H4 (cell line): ENCODE measurements at regions not wholly inside any gene's neighbourhood (a gene's known extent, or its start where the extent isn't known, plus 50 kb on each side); places are given as distances from the start of the nearest gene placed in this dataset.

Source experiments
- DNase-seq: peaks from one replicate; pipeline ENCODE4 v3.0.0-alpha.2; 2015; ENCODE audit warnings: low spot score

DNA sequence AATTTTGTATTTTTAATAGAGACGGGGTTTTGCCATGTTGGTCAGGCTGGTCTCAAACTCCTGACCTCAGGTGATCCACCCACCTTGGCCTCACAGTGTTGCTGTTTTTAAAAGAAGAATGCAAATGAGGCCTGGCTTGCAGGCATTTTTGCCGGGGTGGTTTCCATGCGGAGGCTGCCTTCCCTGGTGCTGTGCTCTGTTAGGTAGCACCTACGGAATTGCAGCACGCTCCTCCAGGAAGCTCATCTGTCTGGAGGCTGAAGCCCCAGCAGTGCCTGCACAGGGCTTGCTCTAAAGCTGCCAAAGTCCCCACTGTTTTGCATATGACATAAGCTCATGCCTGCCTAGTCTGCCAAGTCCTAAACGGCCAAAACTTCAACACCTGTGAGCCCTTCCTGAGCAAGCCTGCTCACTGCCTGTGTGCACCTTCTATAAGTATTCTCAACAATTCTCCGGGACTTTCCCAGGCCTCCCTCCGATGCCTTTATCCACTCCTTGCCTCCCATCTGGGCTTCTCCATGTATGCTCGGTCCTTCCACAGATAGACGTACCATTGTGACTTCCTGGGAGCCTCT lies 551.3 kb upstream of the RAB6C start:
- DNase-seq: no peak

DNA sequence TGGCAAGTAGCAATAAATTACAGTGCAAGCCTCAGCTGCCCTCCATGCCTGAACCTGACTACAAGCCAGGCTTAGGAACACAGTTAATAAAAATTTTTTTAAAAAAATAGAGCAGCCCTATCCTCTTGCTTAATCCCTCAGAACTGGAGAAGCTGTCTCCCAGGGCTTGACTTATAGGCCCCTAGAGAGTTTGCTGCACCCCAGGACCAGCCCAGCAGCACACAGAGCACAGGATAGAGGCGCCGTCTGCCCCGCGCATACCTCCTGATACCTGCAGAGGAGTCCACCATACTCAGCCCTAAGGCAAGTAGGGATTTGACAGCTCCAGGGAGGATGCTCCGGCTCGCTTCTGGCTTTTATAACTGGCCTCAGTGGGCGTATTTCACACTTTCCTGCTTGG lies 548.6 kb upstream of the RAB6C start:
- DNase-seq: no peak

DNA sequence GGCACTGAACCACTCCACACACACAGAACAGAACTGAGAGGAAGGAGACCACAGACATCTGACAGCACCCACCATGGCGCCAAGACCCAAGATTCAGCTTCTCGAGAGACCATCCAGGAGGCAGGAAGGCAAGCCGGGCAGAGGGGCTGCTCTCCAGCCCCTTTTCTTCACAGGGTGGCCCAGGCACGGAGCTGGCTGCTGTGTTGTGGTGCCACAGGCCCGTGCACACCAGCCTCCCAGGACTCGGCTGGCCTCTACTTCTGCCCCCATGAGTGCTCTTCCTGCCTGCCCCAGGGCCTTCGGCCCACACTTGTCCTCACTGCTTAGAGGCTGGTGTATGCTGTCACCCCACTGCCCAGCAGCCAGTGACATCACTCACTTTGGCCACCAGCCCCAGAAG lies 547.6 kb upstream of the RAB6C start:
- no peak for DNase-seq

DNA sequence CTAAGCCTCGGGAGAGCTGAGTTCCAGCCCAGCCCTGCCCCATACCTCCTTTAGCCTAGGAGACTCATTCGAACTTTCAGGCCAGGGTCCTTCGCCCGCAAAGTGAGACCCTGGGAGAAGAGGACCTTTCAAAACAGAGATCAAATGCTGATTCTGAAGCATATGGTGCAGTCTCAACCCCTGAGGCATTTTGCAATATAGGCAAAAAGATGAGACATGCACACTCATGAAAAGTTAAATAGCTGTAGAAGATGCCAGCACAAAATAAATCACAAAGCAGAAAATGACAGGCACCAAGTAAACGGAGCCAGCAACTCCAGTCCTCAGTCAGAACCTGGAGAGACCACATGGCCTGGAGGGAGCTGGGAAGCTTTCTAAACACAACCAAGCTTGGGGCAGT lies 542.7 kb upstream of the RAB6C start:
- DNase-seq: no peak

DNA sequence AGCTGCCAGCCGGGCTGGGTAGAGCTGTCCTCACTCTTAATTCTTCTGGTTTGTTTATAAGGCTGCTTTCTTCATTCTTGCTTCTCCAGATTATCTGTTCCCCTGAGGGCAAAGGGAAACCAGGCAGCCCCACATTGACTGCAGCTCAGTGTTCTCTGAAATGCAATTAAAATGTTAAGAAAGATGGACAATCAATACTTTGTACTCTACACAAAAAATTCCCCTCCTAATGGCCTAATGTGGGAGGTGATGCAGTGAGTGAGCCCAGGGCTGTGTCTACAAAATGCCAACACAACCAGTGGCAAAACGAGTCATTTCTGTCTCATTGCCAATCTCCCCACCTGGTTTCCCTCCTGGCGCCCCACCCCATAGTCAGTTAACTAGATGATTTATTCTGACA lies 541.7 kb upstream of the RAB6C start:
- DNase-seq: no peak

DNA sequence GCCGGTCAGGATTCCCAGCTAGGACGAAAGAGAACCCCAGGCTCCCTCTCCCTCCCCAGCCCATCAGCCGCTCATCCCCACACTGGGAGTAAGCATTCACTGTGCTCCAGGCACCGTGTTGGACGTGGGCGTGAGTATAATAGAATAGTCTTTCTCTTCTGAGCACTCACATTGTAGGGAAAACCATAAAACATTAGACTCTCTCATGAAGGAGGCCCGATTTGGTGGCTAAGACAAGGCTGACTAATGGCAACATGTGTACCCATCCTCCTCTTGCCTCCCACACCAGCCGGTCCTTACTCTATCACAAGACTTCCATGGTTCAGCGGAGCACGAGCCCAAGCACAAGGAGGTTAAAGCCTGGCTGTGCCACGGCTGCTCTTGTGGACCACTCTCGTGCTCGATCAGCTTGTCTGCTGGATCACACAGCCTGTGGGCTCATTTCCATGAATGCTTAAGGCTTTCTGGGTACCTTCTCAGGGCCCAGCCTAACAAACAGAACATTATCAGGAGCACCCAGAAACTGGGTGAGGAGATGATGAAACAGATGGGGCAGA lies 540.9 kb upstream of the RAB6C start:
- no peak for DNase-seq

DNA sequence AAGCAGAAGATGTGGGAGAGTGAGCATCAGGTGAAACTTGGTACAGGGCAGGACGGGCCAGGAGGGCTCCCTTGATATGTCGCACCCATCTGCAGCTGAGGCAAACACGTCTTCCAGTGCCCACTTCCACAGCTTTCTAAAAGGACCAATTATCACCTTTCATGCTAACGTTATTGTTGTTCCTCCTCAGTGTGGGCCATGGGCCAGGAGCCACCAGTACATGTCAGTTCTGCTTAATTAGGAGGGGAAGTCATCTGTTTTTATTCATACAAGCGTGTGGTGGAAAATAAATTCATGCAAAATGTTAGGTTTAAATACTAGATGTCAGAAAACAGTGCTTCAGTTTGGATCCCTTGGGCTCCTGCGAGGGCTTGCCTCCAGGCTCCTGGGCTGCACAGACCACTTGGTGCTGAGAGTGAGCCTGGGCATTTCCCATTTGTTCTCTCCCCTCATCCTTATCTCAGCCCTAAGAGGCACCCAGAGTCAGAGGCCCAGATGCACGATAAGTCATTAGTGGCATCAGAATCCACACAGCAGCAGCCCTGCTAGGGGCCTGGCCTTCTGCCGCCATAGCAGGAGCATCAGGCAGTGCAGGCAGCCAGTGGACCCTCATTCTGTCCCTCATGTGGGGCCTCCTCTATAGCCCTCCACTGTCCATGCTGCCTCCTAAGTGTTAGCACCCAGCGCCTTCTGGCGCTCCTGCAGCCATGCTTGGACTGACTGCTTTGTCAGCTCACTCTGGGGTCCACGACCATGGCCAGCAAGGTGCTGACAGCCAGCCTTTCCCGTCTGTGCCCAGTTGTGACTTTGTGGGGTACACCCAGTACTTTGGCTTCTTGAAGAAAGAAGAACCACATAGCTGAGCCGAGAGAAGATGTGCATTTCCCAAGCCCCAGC lies 539.8 kb upstream of the RAB6C start:
- DNase-seq: no peak

DNA sequence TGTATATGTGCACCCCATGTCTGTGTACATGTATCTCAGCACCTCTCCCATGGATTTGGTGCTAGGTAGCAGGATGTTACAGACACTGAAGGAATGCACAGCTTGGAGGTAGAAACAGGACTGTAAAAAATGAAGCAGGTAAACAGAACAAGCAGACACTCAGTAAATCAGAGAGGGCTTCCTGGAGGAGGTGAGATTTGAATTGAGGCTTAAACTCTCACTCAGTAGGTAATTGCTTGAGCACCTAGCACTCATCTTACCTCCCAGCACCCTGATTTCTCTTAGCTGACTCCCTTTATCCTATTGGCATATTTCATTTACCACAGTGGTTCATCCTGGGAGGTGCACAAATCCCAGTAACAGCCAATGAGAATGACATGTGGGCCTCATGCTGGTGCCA lies 537.9 kb upstream of the RAB6C start:
- no peak for DNase-seq

DNA sequence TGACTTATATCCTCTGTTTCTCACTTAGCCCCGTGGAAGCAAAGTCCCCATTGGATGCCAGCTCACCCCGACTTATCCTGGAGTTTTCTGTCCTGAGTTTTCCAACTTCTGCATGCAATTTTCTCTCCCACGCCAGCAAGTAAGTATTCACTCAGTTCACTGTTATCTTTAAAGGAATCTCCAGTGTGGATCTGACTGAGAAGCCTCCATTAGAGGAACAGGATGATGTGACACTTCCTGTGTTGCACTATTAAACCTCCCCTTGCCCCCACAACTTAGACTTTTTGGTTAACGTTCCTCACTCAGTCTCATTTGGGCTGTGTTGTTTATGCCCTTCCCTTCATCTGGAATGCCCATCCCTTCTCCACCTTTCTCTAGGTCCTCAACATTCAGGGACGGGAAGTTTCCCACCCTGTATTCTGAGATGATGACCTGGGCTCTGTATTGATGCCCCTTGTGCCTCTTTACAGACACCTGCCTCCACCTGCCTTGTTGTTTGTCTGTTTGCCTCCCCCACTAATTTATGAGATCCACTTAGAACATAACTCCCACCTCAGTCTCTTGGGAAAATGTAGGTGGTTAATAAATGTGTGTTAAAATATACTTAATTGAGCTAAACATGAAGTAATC lies 536.1 kb upstream of the RAB6C start:
- DNase-seq: no peak

DNA sequence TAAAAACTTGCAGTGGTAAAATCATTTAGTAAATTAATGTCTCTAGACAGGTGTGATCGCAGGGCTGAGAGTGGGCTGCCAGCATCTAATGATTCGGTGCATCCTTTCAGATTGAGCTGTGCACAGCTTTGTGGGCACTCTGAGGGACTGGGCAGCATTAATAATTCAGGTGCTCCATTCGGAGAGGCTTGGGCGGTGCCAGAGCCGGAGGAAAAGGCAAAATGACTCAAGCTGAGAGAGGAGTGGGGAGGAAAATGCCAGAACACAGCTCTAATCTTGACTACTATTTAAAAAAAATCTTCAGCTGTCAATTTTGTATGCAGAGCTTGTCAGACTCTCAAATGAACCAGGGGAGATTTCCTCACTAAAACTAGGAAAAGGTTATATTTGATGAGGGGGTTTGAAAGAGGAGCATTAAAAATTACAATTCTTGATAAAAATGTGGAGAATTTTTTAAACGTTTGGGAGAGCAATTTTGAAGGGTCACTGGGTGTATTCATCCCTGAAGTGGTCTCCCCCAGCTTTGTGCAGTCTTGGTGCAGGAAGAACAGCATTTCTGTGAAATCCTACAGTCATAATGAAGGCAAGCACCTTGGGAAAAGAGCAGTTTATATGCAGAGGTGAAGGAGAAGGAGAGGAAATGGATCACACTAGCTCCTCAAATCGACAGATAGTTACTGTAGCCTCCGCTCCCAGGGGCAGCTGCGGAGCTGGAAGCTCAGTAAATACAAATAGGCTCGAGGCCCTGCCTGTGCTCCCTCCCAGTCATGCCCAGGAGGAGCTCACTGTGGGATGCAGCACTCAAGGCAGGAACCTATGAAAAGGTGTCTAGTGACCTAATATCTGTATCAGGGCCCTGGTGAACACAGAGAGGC lies 535.4 kb upstream of the RAB6C start:
- DNase-seq: no peak

DNA sequence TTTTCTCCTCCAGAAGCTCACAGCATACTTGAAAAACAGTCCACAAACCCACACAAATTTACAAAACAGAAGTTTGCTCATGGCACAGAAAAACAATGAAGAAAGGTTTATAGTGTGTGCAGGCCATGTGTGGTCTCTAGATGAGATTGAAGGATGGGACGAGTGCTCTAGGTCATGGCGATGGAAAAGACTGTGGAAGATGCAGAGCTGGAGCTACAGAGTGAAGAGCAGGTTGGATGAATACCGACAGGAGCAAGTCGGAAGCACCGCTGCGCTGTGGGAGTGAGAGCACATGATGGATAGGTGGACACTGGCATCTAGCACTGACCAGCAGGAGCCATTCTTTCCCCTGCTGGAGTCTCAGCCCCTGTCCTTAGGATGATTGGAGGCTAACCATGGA lies 534.7 kb upstream of the RAB6C start:
- DNase-seq: no peak

DNA sequence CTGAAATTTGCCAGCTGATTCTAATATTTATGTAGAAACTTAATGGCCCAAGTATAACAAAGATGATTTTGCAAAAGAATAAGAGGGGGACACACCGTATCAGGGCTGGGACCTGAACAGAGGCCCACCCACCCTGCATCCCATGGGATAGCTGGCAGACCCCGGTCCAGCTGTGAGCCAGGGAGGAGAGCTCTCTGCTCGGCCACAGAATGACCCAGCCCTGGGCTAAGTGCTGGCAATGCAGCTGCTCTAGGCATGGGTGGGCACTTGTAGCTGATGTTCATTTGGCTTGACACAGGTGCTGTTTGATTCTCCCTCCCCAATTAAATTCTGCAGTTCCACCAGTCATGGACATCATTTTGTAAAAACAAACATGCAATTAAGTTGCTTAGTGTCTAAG lies 522.8 kb upstream of the RAB6C start:
- DNase-seq: no peak

DNA sequence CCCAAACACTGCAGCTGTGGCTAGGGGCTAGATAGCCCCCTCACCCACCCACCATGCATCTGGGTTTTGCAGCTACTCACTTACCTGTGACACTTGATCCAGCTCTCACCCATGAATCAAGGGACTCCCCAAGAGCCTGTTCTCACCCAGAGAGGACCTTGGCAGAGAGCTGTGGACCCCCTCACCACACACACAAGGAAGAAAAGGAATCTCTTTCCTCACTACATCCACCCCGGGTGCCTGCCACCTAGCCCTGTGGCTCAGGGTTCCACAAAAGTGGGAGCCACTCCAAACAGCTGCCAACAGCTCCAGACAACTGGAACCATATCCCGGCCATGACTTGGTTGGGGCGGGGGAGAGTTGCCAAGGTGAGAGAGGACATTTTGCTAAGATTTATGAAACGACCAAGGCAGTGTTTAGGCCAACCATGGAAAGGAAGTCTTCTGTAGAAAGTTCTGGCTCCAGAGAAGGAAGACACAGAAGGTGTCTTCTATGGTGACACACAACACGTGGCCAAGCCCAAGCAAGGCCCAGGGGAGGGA lies 522.1 kb upstream of the RAB6C start:
- DNase-seq: no peak

DNA sequence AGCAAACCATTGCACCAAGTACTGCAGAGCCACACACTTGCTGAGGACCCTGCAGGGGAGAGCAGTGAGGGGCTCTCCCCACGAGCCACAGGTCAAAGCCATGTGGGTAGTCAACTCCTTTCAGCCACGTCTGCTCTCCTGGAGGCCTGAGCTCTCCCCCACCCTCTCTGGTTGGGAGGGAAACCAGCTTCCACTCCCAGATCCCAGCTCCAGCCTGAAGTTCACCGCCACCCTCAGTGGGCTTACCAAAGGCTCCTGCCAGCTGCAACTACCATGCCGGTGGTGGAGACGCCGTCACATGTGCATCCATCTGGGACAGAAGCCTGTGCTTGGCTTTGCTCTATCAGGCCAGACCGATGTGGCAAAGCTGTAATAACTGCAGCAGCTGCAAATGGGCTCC lies 521.5 kb upstream of the RAB6C start:
- DNase-seq: no peak

DNA sequence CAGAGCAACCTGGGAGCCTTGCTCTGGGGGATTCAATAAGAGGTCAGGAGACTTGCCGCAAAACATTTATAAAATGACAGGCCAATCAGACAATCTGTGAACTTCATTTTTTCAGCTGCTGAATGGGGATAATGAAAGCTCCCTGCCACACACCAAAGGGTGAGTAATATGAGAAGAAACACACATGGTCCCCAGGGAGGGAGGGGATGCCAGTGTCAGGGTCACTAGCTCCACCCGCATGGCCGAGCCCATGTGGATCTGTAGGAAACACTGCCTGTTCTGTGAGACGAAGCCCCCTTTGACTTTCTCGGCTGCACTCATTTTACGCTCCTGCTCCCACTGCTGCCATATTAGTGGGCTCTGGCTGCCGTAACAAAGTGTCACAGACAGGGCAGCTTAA lies 521.0 kb upstream of the RAB6C start:
- no peak for DNase-seq

DNA sequence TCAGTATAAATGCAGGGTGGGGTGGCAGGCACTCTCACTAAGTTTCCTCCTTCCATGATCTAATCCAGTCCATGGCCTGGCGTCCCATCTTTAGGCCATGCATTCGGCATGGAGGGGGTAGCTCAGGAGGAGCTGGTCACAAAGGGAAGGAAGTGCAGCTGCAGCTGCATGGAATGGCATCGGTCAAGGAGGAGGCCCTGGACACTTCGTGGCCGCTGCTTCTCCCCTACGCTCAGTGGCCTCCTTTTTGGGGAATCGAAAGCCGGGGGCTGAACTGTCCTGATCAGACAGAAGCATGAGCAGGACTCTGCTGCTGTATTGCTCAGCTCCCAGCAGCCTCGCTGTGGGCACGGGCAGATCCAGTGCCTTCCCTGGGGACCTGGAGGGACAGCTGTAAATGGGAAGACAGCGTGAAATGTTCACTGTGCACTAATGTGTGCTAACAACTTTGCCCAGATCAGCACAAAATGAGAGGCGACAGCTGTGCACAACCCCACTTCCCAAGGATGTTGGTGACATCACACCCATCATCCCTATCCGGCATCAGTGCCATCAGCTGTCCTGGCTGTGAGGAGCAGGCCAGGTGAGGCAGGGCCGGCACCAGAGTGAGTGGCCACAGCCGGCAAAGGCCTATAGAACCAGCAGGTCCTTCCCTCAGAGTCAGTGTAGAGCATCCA lies 520.1 kb upstream of the RAB6C start:
- DNase-seq: no peak

DNA sequence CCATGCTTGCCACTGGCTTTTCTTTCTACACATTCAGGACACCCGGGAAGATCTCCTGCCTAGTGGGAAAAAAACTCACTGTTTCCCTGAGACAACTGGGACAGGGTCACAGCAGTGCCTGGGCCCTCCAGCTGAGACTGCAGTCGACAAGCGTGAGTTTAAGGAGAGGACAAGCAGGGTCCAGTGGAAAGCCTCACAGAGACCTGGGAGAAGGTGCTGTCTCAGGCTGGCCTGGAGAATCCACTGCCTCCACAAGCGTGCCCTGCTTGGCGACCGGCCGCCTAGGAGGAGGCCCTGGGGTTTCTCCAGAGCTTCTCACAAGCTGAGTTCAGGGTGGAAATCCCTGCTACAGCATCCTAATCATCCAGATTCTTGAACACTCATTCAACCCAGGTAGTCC lies 519.6 kb upstream of the RAB6C start:
- no peak for DNase-seq

DNA sequence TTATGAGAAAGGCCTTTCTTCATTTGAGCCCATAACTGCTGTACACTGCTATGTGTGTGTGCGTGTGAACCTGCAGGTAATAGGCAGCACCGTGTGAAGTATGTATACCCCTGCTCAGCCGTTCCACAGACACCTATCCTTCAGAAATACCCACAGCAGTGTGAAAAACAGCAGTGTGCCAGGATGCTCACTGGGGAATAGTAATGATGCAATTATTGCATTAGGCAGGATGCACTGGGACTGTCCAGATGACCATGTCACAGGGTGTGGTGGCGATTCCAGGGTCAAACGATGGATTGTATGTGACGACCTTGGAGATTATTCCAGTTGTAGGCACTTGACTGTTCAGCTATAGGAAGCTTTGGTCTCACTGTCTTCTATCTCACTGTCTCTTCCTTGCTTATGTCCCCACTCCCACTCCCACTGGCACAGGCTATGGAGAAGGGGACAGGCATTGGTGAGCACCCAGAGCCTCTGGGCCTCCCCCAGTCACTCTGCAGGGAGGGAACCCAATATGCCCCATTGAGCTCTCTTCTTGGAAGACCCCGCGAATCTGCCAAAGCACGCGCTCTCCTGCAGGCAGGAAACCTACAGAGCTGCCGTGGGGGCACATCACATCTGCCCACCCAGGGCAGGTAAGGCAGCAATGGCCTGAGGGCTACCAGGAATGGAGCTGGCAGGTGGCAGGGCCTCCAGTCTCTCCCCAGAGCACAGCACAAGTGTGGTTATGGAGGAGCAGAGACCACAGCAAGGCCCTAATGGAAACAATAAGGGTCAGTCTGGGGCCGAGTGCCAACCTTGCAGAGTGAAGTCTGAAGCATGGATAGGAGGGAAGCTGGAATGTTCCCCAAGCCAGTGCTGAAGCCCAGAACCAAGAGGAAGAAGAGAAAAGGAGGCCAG lies 518.9 kb upstream of the RAB6C start:
- DNase-seq: no peak

DNA sequence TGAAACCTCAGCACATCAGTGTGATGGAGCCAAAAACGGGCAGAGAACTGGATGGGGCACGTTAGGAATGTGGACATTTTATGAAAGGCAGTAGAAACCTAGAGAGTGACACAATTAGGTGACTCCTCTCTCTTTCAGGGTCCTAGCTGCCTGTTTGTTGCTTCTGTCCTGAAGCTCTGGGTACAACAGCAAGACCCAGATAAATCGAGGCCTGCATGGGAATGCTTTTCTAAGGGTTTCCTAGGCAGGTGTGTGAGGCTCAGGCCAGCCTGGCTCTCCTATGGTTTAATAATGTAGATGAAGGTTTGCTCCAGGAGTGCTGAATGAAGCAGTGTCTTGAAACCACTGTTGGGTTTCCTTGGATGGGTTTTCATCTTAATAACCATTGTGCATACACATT lies 517.1 kb upstream of the RAB6C start:
- DNase-seq: no peak

DNA sequence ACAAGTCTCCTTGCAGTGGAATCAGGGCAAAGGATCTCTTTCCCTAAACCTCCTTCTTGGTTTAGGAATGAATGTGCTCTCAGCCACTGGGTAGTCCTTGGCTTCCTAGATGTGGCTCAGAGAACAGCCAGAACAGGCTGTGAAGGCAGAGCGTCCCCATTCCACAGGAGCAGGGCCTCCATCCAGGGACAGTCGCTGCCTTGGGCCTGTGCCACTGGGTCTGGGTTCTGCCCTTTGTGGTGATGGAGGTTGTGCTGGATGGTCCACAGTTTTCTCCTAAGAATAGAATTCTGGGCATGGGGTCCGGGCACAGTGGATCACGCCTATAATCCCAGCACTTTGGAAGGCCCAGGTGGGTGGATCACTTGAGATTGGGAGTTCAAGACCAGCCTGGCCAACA lies 516.5 kb upstream of the RAB6C start:
- DNase-seq: no peak
